Vagina (tissue), 2 donors: ENCODE measurements at regions not wholly inside any gene's neighbourhood (a gene's known extent, or its start where the extent isn't known, plus 50 kb on each side); places are given as distances from the start of the nearest gene placed in this dataset.

Source experiments
- POLR2AphosphoS5 ChIP-seq, 2 donors: sonication (generic); formaldehyde crosslinking; IDR thresholded peaks; one replicate each; pipeline ENCODE4 v1.9.0; 2017; ENCODE audit warnings: antibody characterized with exemption in 2 of 2, mild to moderate bottlenecking in 2 of 2, low read depth in 1 of 2; ENCODE audit not compliant: insufficient read depth in 1 of 2
- TF ChIP-seq, protein P1 (sequence below), 3 experiments: fragments of 450-650 bp in 2 of 3; fragments of 200-600 bp in 1 of 3; sonication (generic) in 1 of 3; IDR thresholded peaks; one replicate each; pipeline ENCODE4 v1.5.1; 2017 to 2019; ENCODE audit warnings: antibody characterized with exemption in 3 of 3, mild to moderate bottlenecking in 2 of 3, moderate library complexity in 2 of 3

- TF ChIP-seq POLR2AphosphoS5 (IDR thresholded peaks at IDR 0.05; ENCODE audit: insufficient read depth in 1 of 2, low read depth in 1 of 2): no peak
- TF ChIP-seq, protein P1, sequence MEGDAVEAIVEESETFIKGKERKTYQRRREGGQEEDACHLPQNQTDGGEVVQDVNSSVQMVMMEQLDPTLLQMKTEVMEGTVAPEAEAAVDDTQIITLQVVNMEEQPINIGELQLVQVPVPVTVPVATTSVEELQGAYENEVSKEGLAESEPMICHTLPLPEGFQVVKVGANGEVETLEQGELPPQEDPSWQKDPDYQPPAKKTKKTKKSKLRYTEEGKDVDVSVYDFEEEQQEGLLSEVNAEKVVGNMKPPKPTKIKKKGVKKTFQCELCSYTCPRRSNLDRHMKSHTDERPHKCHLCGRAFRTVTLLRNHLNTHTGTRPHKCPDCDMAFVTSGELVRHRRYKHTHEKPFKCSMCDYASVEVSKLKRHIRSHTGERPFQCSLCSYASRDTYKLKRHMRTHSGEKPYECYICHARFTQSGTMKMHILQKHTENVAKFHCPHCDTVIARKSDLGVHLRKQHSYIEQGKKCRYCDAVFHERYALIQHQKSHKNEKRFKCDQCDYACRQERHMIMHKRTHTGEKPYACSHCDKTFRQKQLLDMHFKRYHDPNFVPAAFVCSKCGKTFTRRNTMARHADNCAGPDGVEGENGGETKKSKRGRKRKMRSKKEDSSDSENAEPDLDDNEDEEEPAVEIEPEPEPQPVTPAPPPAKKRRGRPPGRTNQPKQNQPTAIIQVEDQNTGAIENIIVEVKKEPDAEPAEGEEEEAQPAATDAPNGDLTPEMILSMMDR (IDR thresholded peaks at IDR 0.05): no peak
These were observed 1517.8 kb downstream of the SI start for GRCh38 chr3:163560459-163560858.
